BJ (cell line): ENCODE measurements at regions not wholly inside any gene's neighbourhood (a gene's known extent, or its start where the extent isn't known, plus 50 kb on each side); places are given as distances from the start of the nearest gene placed in this dataset.

Experiments used
- CTCF ChIA-PET: fragments of 350-600 bp; formaldehyde crosslinking; extraction: SDS; loops from one replicate; lab custom pipeline; 2021; ENCODE audit warnings: antibody characterized with exemption, inconsistent platforms; lab: Yijun Ruan, JAX
- POLR2A ChIA-PET: fragments of 300-600 bp; sonication (Branson Sonifier 250); formaldehyde crosslinking; extraction: SDS; loops from one replicate; lab custom pipeline; 2021; ENCODE audit warnings: antibody characterized with exemption; lab: Charles Lee
- DNase-seq: peaks from one replicate; pipeline ENCODE4 v3.0.0-alpha.2; 2011; ENCODE audit warnings: low read depth
- H3K27me3 ChIP-seq: 2 replicates; pipeline ENCODE4 v1.6.0; 2011; ENCODE audit warnings: low read length; ENCODE audit not compliant: control insufficient read depth, insufficient read depth
- H3K36me3 ChIP-seq: 2 replicates; pipeline ENCODE4 v1.5.1; 2011; ENCODE audit warnings: low read length; ENCODE audit not compliant: control insufficient read depth, insufficient read depth
- H3K4me3 ChIP-seq: 2 replicates; pipeline ENCODE4 v1.5.1; 2011; ENCODE audit warnings: low read depth, mild to moderate bottlenecking, control low read depth, low read length
- TF ChIP-seq, protein P1 (sequence below): IDR thresholded peaks from 2 replicates; pipeline ENCODE4 v1.5.1; 2011; ENCODE audit warnings: low read depth, mild to moderate bottlenecking, control low read depth, inconsistent platforms, low read length, moderate library complexity; ENCODE audit not compliant: insufficient read depth

GRCh38 chr9:99735041-99735440 lies 86.6 kb upstream of the NR4A3 start:
- Histone ChIP-seq H3K27me3 (no peaks in the 10 kb centered on the region), H3K36me3 (no peaks in the 10 kb centered on the region), H3K4me3 (no peak overlapping the region)
- CTCF ChIA-PET: interaction anchor here (1.2 kb wide), 1 partner anchor 9 kb away, joined by 5 read pairs; no protein-coding TSS in a partner anchor
- POLR2A ChIA-PET: no interaction called here
- no peak for DNase-seq
- TF ChIP-seq, protein P1, sequence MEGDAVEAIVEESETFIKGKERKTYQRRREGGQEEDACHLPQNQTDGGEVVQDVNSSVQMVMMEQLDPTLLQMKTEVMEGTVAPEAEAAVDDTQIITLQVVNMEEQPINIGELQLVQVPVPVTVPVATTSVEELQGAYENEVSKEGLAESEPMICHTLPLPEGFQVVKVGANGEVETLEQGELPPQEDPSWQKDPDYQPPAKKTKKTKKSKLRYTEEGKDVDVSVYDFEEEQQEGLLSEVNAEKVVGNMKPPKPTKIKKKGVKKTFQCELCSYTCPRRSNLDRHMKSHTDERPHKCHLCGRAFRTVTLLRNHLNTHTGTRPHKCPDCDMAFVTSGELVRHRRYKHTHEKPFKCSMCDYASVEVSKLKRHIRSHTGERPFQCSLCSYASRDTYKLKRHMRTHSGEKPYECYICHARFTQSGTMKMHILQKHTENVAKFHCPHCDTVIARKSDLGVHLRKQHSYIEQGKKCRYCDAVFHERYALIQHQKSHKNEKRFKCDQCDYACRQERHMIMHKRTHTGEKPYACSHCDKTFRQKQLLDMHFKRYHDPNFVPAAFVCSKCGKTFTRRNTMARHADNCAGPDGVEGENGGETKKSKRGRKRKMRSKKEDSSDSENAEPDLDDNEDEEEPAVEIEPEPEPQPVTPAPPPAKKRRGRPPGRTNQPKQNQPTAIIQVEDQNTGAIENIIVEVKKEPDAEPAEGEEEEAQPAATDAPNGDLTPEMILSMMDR: no peak

DNA sequence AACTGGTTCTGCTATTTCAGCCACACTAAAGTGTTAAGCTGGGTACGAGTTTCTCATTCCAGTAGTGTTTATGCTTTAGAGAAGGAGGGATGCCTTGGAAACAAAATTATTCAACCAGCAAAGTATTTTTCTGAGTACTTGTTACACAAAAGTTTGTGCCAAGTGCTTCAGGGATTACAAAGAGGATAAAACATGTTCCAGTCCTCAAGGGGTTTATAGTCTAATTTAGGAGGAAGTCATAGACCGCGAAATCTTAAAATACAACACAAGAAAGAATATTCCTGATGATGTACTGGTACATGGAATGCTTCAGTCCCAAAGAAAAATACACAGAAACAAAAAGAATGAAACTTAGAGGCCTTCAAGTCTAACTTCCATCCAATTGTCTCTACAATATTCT lies 85.4 kb upstream of the NR4A3 start:
- Histone ChIP-seq H3K27me3 (no peaks in the 10 kb centered on the region), H3K36me3 (no peaks in the 10 kb centered on the region), H3K4me3 (no peak overlapping the region)
- CTCF ChIA-PET: interaction anchor here (1.0 kb wide), 1 partner anchor 16 kb away, joined by 3 read pairs; no protein-coding TSS in a partner anchor
- POLR2A ChIA-PET: no interaction called here
- DNase-seq: no peak
- TF ChIP-seq, protein P1: no peak

DNA sequence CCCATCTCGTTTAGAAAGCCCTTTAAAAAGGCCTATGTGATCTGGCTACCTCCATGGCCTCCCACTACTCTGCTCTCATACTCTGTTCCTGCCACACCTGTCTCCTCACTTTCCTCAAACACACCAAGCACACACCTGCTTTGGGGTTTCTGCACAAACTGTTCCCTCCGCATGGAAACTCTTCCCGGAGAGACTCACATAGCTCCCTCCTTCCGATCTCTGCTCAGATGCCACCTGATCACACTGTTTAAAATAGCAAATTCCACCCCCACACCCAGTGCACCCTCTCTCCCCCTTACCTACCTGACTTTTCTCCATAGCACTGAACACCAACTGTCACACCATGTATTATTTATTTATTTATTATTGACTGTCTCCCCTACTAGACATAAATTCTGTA lies 84.0 kb upstream of the NR4A3 start:
- H3K36me3 ChIP-seq: no peaks in the 10 kb centered on the region
- no peak overlapping the region for H3K4me3 ChIP-seq
- H3K27me3 ChIP-seq: no peaks in the 10 kb centered on the region
- ChIA-PET POLR2A (no interaction called here), CTCF (interaction anchor here (1.5 kb wide), 1 partner anchor 10 kb away, joined by 3 read pairs; no protein-coding TSS in a partner anchor)
- TF ChIP-seq, protein P1: no peak
- DNase-seq: no peak

GRCh38 chr9:99743006-99743405 lies 78.7 kb upstream of the NR4A3 start:
- TF ChIP-seq, protein P1: no peak
- CTCF ChIA-PET: interaction anchor here (0.6 to 0.9 kb wide), 3 partner anchors 11 to 460 kb away, joined by 3 to 5 read pairs (median 4); partner anchors contain the start of gene NR4A3
- no peaks in the 10 kb centered on the region for H3K27me3 ChIP-seq
- H3K36me3 ChIP-seq: no peaks in the 10 kb centered on the region
- POLR2A ChIA-PET: no interaction called here
- H3K4me3 ChIP-seq: no peak overlapping the region
- DNase-seq: no peak

GRCh38 chr9:99743455-99743854 lies 78.2 kb upstream of the NR4A3 start:
- TF ChIP-seq, protein P1: no peak
- ChIA-PET POLR2A (no interaction called here), CTCF (interaction anchor here (0.6 kb wide), 2 partner anchors 78 to 461 kb away, joined by 3 to 5 read pairs; partner anchors contain the start of gene NR4A3)
- DNase-seq: no peak
- Histone ChIP-seq H3K36me3 (no peaks in the 10 kb centered on the region), H3K27me3 (no peaks in the 10 kb centered on the region), H3K4me3 (no peak overlapping the region)
